RWPE1 (cell line): ENCODE measurements at regions not wholly inside any gene's neighbourhood (a gene's known extent, or its start where the extent isn't known, plus 50 kb on each side); places are given as distances from the start of the nearest gene placed in this dataset.

Experiments used
- CTCF ChIA-PET: fragments of 350-600 bp; sonication (Branson Sonifier 250); formaldehyde crosslinking; extraction: SDS; loops from one replicate; lab custom pipeline; 2021; lab: Yijun Ruan, JAX
- POLR2A ChIA-PET: fragments of 400-600 bp; formaldehyde crosslinking; extraction: SDS; loops from one replicate; lab custom pipeline; 2020; ENCODE audit warnings: antibody characterized with exemption; ENCODE audit not compliant: low non-redundant PET; lab: Yijun Ruan, JAX
- DNase-seq: peaks from one replicate; pipeline ENCODE4 v3.0.0; 2012; ENCODE audit warnings: low spot score
- H3K27ac ChIP-seq: fragments of 450-650 bp; 2 replicates; pipeline ENCODE4 v1.5.1; 2017
- CTCF ChIP-seq: fragments of 450-650 bp; conservative IDR thresholded peaks from 2 replicates; pipeline ENCODE4 v1.5.1; 2017; ENCODE audit warnings: low read depth, mild to moderate bottlenecking

GRCh38 chr18:75491361-75491760 is 63.9 kb upstream of the SMIM21 start:
- no peak for DNase-seq
- no peak for TF ChIP-seq CTCF
- POLR2A ChIA-PET, result no interaction called here
- CTCF ChIA-PET, result no interaction called here
- H3K27ac ChIP-seq, result no peak overlapping the region

- H3K27ac ChIP-seq, result peak overlapping the region; percentile 65; the same call in 1 of the 2 replicates
- ChIA-PET POLR2A (no interaction called here), CTCF (interaction anchor here (0.6 kb wide), 2 partner anchors 13 to 596 kb away, joined by 3 to 6 read pairs; no protein-coding TSS in a partner anchor)
- no peak for TF ChIP-seq CTCF
- peak; percentile 83 for DNase-seq
Measured at GRCh38 chr18:75489493-75490190, 62.1 kb upstream of the SMIM21 start.

- TF ChIP-seq CTCF, result no peak
- DNase-seq, result no peak
- H3K27ac ChIP-seq, result no peak overlapping the region
- CTCF ChIA-PET, result no interaction called here
- POLR2A ChIA-PET, result no interaction called here
Measured at GRCh38 chr18:75483662-75484061, 56.2 kb upstream of the SMIM21 start.

GRCh38 chr18:75482880-75483279 is 55.4 kb upstream of the SMIM21 start:
- ChIA-PET POLR2A (no interaction called here), CTCF (no interaction called here)
- no peak for DNase-seq
- H3K27ac ChIP-seq, result no peak overlapping the region
- TF ChIP-seq CTCF, result no peak

- no peak for TF ChIP-seq CTCF
- no peak overlapping the region for H3K27ac ChIP-seq
- CTCF ChIA-PET, result no interaction called here
- no peak for DNase-seq
- POLR2A ChIA-PET, result no interaction called here
Measured at GRCh38 chr18:75480487-75480886, 53.0 kb upstream of the SMIM21 start.

GRCh38 chr18:75478996-75479880 is 51.7 kb upstream of the SMIM21 start:
- CTCF ChIA-PET, result interaction anchor here (0.5 to 0.8 kb wide), 8 partner anchors 16 to 1313 kb away, joined by 3 to 7 read pairs (median 3); no protein-coding TSS in a partner anchor
- H3K27ac ChIP-seq, result no peak overlapping the region
- DNase-seq, result peak; percentile 57
- POLR2A ChIA-PET, result no interaction called here
- TF ChIP-seq CTCF, result peak; percentile 76
